ENCODE measurements at regions not wholly inside any gene's neighbourhood (a gene's known extent, or its start where the extent isn't known, plus 50 kb on each side); places are given as distances from the start of the nearest gene placed in this dataset.

GRCh38 chr3:109532257-109533216 lies 195.2 kb upstream of the DPPA4 start:
- no peak for DNase-seq (ENCODE audit: low read depth)
- no peak overlapping the region for H3K4me3 ChIP-seq (ENCODE audit: low read depth, low read length)
- TF ChIP-seq CTCF (IDR thresholded peaks at IDR 0.05; ENCODE audit: low read depth, low read length, missing control alignments), result no peak

- no peak for TF ChIP-seq CTCF (IDR thresholded peaks at IDR 0.05; ENCODE audit: low read depth, low read length, missing control alignments)
- H3K4me3 ChIP-seq (ENCODE audit: low read depth, low read length), result no peak overlapping the region
- no peak for DNase-seq (ENCODE audit: low read depth)
Measured at GRCh38 chr3:109545746-109546145, 208.4 kb upstream of the DPPA4 start.

- no peak for DNase-seq (ENCODE audit: low read depth)
- TF ChIP-seq CTCF (IDR thresholded peaks at IDR 0.05; ENCODE audit: low read depth, low read length, missing control alignments), result no peak
- H3K4me3 ChIP-seq (ENCODE audit: low read depth, low read length), result no peak overlapping the region
Measured at GRCh38 chr3:109548192-109548938, 211.0 kb upstream of the DPPA4 start.

- no peak for TF ChIP-seq CTCF (IDR thresholded peaks at IDR 0.05; ENCODE audit: low read depth, low read length, missing control alignments)
- DNase-seq (ENCODE audit: low read depth), result no peak
- H3K4me3 ChIP-seq (ENCODE audit: low read depth, low read length), result no peak overlapping the region
Measured at GRCh38 chr3:109553591-109554371, 216.4 kb upstream of the DPPA4 start.

GRCh38 chr3:109559389-109559788 lies 222.0 kb upstream of the DPPA4 start:
- TF ChIP-seq CTCF (IDR thresholded peaks at IDR 0.05; ENCODE audit: low read depth, low read length, missing control alignments), result no peak
- DNase-seq (ENCODE audit: low read depth), result no peak
- no peak overlapping the region for H3K4me3 ChIP-seq (ENCODE audit: low read depth, low read length)

- H3K4me3 ChIP-seq (ENCODE audit: low read depth, low read length), result no peak overlapping the region
- TF ChIP-seq CTCF (IDR thresholded peaks at IDR 0.05; ENCODE audit: low read depth, low read length, missing control alignments), result no peak
- no peak for DNase-seq (ENCODE audit: low read depth)
Measured at GRCh38 chr3:109563149-109563548, 225.8 kb upstream of the DPPA4 start.

Data from GM12864 (cell line).